Kidney capillary endothelial cell (primary cell): ENCODE measurements at regions not wholly inside any gene's neighbourhood (a gene's known extent, or its start where the extent isn't known, plus 50 kb on each side); places are given as distances from the start of the nearest gene placed in this dataset.

Source experiments
- DNase-seq: peaks from one replicate; pipeline ENCODE4 v3.0.0-alpha.2; 2018; ENCODE audit warnings: low spot score

DNA sequence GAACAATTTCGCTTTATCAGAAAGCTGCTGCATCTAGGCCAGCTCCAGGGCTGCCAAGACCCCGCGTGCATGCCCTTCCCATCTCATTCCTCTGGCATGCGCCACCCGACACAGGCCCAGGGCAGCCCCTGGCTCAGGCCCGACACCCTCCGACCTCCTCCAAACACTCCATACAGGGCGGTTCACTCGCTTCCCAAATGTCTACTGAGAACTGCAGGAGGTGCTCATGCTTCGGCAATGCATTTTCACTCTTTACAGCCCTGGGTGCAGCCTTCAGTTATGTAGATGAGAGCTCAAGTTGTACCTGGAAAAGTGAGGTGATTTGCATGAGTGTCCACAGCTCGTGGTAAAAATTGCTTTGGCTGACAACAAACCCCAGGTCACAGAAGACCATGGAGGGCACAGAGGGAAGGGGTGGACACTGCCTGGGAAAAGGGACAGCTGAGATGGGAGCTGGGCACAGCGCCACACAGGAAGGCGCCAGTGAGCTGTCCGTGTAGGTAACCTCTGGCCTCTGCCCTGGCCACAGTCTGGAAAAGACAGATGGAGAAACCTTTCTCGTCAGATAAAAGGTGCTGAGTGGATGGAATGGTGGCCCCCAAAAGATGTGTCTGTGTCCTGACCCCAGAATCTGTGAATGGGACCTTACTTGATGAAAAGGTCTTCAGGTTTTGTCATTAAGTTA is 1351.9 kb downstream of the BRD1 start:
- no peak for DNase-seq

DNA sequence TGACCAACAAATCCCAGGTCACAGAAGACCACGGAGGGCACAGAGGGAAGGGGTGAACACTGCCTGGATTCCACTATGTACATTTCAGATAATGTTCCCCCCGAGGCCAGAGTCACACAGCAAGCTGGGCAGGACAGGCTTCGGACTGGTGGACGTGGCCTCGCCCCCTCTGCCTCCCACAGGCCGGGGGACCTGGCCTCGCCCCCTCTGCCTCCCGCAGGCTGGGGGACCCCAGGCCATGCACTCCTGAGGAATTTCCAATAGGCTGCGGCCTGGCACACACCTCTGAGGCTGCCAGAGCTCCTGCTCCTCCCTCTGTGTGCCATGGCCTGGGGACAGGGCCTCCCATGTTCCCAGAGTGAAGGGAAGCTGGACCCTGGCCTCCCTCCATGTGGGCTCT is 1352.8 kb downstream of the BRD1 start:
- no peak for DNase-seq

DNA sequence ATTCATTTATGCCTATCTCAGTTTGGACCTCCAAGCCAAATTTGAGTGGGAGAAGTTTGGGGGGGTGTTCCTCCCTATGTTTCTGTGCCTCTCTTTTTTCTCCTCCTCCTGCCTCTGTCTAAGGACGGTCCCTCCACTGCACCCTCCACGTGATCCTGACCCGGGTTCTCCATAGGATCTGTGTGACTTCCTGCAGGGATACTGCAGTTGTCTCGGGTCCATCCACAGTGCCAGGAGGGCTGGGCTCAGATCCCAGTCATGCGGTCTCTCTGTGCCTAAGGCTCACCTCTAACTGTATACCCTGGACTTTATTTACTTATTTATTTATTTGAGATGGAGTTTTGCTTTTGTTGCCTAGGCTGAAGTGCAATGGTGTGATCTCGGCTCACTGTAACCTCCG is 1354.5 kb downstream of the BRD1 start:
- DNase-seq, result no peak

DNA sequence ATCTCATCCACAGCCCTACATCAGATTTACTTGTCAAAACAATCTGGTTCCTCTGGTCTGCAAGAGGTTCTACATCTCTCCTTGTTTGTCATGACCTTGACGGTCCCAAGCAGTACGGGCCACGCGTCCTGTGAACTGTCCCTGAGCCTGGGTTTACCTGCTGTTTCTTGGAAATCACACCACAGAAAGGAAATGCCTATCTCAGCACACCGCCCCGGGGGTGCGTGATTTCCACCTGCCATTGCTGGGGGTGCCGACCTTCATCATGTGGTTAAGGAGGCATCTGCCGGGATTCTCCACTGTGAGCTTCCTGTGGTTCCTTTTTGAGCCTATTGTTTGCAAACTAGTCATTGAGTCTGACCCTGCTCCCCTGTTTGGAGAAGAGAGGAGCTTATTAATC is 1363.4 kb downstream of the BRD1 start:
- DNase-seq, result no peak

DNA sequence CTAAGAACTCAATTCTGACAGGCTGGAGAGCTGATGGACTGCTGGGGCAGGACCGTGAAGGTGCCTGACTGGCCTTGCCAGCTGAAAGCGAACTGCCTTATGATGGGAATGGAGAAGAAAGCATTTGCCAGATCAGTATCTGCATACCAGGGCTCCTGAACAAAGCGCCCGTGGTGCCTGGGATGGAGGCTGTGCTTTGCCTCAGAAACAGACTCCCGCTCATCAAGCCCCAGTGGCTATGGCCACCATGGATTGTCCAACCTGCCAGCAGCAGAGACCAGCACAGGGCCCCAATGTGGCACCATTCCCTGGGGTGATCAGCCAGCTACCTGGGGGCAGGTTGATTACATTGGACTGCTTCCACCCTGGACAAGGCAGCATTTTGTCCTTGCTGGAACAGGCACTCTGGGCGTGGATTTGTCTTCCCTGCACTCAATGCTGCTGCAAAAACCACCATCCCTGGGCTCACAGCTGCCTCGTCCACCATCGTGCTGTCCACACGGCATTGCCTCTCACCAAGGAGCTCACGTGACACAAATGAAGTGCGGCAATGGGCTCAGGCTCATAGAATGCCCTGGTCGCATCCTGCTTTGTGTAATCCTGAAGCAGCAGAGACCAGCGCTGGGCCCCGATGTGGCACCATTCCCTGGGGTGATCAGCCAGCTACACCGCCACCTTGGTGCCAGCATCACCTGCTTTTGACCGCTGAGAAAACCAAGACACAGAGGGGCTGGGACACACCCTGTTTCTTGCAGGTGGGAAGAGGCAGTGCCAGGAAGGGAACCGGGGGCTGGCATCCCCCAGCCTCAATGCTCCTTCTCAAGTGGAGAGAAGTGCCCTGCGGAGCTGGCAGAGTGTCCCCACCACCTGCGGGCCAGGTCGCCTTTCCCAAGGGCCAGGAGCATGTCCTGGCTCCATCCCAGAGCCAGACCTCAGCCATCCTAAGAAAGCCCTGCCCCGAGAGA is 1367.5 kb downstream of the BRD1 start:
- DNase-seq, result no peak

GRCh38 chr22:48459259-48459658 is 1368.4 kb downstream of the BRD1 start:
- DNase-seq, result no peak

- DNase-seq, result no peak
Measured at GRCh38 chr22:48456449-48456848, 1371.2 kb downstream of the BRD1 start.

- DNase-seq, result no peak
Measured at GRCh38 chr22:48453751-48454485, 1373.8 kb downstream of the BRD1 start.

DNA sequence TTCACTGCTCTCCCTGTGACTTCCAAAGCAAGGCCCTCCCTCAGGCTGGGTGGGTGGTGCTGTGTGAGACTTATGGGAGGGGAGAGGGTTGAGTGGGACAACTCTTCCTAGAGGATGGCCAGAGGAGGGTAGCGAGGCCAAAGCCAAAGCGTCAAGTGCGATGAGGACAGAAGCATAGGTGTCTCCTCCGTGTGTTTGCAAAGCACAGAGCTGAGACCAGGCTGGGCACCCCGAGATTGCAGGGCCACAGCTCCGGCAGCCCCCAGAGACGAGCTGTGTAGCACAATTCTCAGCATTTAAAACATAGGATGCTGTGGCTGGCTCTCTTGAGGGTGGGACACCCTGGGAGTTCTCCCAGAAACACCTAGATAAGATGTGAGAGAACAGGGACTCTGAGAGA is 1374.5 kb downstream of the BRD1 start:
- DNase-seq, result no peak

GRCh38 chr22:48452766-48453165 is 1374.9 kb downstream of the BRD1 start:
- no peak for DNase-seq

DNA sequence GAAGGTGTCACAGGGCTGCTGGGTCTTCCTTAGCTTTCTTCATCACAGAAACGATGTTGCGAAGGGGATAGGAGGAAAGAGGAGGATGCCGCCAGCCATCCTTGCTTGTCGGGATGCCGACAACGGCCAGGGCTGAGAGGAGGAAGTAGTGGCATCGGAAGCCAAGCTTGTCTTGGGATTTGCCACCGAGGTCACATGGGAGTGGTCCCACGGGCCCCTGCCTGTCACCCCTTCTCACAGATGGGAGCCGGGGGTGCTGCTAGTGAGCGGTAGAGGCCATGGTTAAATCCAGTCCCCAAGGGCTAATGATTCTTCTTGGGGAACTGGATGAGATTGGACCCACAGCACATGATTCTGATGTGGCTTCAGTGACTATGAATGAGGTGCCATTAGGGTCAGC is 1375.8 kb downstream of the BRD1 start:
- DNase-seq, result no peak

- no peak for DNase-seq
Measured at GRCh38 chr22:48450188-48450825, 1377.4 kb downstream of the BRD1 start.

DNA sequence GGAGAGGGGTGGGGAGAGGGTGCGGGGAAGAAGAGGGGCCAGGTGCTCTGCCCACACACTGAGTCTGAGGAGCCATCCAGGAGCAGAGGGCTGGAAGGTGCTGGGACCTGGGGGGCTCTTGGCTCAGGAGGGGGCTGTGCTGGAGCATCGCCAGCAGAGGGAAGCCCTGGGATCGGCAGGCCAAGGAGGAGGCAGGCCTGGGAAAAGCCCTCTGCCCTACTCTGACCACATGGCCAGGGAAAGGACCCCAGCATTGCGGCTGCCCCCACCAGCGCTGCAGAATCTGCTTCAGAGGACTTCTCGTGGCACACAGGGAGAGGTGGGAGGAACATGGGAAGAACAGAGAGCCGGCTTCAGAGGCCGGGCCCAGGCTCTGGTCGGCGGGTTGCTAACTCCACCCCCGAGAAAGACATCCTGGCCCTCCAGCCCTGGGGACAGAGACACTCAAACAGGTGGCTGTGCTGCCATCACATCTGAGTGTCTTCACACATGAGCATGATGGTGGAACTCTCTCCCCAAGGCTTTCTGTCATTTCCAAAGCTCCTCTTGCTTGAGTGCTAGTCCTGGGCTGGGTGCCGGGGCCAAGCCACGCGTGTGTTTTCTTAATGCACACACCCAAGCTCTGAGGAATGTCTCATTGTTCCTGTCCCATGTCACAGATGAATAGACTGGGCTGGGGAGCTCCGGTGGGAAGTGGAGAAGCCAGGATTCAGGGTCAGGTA is 1378.0 kb downstream of the BRD1 start:
- no peak for DNase-seq

- no peak for DNase-seq
Measured at GRCh38 chr22:48448821-48449220, 1378.9 kb downstream of the BRD1 start.

DNA sequence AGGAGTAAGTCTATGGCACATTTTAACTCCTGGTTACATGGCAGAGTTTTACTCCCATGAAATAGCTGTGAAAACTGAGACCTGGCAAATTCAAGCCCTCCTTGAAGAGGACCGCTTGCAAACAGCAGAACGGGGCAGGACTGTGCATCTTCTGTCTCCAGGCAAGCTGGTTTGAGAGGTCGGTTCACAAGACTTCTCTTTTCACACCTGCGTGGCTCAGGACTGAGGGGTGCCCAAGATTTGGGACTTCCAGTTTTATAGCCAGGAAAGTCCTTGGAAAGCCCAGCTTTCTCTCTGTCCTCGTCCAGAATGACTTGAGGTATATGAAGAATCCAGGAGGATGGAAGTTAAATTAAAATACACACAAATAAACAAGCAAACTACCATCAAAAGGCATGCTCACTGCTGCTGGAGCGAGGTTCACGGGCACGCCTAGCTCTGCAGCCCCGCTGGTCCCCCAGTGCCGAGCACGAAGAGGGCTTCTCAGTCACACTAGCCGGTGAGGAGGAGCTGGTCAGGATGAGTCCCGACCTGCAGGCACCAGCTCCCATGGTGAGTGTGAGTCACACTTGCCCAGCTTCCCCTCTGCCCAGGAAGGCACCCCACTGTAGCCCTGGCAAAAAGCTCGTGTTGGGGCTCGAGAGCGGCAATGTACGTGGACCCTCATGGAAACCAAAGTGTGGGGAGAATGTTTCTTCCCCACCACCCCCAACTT is 1382.4 kb downstream of the BRD1 start:
- DNase-seq, result no peak

DNA sequence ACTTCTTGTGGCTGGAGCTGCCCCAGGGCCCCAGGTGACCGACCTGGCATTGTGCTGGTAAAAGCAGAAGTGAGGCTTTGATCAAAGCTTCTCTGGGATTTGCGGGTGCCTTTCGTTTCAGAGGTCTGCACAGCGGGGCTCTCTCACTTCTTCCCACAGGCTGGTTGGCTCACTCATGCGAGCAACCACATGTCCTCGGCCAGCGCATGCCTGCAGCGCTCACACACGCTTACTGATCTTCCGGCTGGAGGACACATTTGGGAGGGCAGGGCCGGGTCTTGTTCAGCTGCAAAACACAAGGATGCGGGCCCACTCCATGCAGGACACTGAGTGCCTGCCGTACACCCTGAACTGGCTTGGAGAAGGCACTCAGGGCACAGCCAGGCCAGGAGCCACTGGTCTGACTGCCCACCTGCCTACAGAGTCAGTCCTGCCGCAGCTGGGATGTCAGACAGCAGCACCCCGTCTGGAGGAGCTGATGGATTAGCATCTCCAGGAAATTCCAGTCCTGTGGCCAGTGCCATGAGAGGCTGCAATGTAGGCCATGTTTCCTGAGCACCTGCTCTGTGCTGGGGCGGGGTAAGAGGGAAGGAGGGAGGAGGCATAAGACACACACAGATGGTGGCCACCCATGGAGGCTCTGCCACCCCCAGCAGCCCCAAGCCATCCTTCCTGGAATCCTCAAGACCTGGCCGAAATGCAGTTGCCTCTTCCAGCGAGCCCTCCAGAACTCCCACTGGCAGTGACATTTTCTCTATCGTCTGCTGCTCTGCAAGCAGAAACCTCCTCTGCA is 1383.2 kb downstream of the BRD1 start:
- DNase-seq, result no peak

DNA sequence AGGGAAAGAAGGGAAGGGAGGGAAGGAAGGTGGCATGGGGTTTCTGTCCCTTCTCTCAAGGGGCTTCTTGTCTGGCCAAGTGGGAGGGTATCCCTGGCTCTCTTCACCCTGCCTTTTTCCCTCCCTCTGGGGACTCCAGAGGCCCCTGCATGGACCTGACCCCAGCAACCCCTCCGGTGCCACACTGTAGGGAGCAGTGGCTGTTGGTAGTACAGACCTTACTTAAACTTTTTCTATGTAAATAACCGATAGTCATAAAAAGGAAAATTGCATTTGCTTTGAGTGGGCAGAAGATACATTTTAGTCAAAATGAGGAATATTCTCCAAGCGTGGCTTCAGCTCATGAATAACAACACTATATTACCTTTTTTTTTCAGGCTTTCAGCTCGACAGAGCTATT is 1384.0 kb downstream of the BRD1 start:
- DNase-seq, result no peak

- DNase-seq, result no peak
Measured at GRCh38 chr22:48442663-48443062, 1385.0 kb downstream of the BRD1 start.

GRCh38 chr22:48441553-48441850 is 1386.2 kb downstream of the BRD1 start:
- no peak for DNase-seq
